ENCODE measurements at regions not wholly inside any gene's neighbourhood (a gene's known extent, or its start where the extent isn't known, plus 50 kb on each side); places are given as distances from the start of the nearest gene placed in this dataset.

GRCh38 chr9:4932681-4933080, 52.4 kb upstream of the JAK2 start:
- Histone ChIP-seq H3K4me1 (ENCODE audit: control insufficient read depth in 1 of 2, insufficient read depth in 2 of 2, low read length in 2 of 2) (no peaks in the 10 kb centered on the region), H3K27me3 (ENCODE audit: insufficient read depth, low read length) (no peaks in the 10 kb centered on the region), H3K79me2 (ENCODE audit: insufficient read depth, low read length) (no peaks in the 10 kb centered on the region), H2AFZ (ENCODE audit: low read depth, low read length, poor library complexity, severe bottlenecking) (no peak overlapping the region), H3K27ac (ENCODE audit: low read depth, low read length) (no peak overlapping the region), H3K9me2 (ENCODE audit: insufficient read depth) (no peaks in the 10 kb centered on the region), H3K9ac (ENCODE audit: low read length) (no peak overlapping the region), H4K20me1 (ENCODE audit: insufficient read depth) (no peaks in the 10 kb centered on the region), H3K9me3 (ENCODE audit: control insufficient read depth in 1 of 2, insufficient read depth in 1 of 2, low read depth in 1 of 2, low read length in 2 of 2) (no peaks in the 10 kb centered on the region), H3K36me3 (ENCODE audit: control insufficient read depth in 1 of 2, insufficient read depth in 2 of 2, low read length in 2 of 2) (no peaks in the 10 kb centered on the region), H3K4me3 (replicated peaks in 1 of 2; ENCODE audit: low read depth in 1 of 2, low read length in 2 of 2) (no peak overlapping the region), H3K4me2 (ENCODE audit: low read length) (no peak overlapping the region)
- ATAC-seq (no peak), DNase-seq (ENCODE audit: low read depth, low spot score) (no peak)
- no TSS peak for BruUV-seq (replicated peaks)
- CTCF ChIA-PET: no interaction called here
- TF ChIP-seq POLR2AphosphoS5 (IDR thresholded peaks at IDR 0.05; ENCODE audit: low read depth, low read length) (no peak), JUND (IDR thresholded peaks at IDR 0.05) (no peak), POLR2A (IDR thresholded peaks at IDR 0.05; ENCODE audit: borderline replicate concordance, extremely low read depth, insufficient read depth, insufficient read length) (no peak), CBX3 (IDR thresholded peaks at IDR 0.05; ENCODE audit: low read depth) (no peak), EZH2 (IDR thresholded peaks at IDR 0.05) (no peak), TCF7L2 (IDR thresholded peaks at IDR 0.05; ENCODE audit: borderline replicate concordance, extremely low read depth, insufficient read depth, insufficient read length) (no peak), SRF (IDR thresholded peaks at IDR 0.05; ENCODE audit: low read depth) (no peak), ATF3 (IDR thresholded peaks at IDR 0.05) (no peak), ELF1 (IDR thresholded peaks at IDR 0.05; ENCODE audit: borderline replicate concordance, low read depth) (no peak), ZFX (IDR thresholded peaks at IDR 0.05) (no peak)
- TF ChIP-seq, protein P1, sequence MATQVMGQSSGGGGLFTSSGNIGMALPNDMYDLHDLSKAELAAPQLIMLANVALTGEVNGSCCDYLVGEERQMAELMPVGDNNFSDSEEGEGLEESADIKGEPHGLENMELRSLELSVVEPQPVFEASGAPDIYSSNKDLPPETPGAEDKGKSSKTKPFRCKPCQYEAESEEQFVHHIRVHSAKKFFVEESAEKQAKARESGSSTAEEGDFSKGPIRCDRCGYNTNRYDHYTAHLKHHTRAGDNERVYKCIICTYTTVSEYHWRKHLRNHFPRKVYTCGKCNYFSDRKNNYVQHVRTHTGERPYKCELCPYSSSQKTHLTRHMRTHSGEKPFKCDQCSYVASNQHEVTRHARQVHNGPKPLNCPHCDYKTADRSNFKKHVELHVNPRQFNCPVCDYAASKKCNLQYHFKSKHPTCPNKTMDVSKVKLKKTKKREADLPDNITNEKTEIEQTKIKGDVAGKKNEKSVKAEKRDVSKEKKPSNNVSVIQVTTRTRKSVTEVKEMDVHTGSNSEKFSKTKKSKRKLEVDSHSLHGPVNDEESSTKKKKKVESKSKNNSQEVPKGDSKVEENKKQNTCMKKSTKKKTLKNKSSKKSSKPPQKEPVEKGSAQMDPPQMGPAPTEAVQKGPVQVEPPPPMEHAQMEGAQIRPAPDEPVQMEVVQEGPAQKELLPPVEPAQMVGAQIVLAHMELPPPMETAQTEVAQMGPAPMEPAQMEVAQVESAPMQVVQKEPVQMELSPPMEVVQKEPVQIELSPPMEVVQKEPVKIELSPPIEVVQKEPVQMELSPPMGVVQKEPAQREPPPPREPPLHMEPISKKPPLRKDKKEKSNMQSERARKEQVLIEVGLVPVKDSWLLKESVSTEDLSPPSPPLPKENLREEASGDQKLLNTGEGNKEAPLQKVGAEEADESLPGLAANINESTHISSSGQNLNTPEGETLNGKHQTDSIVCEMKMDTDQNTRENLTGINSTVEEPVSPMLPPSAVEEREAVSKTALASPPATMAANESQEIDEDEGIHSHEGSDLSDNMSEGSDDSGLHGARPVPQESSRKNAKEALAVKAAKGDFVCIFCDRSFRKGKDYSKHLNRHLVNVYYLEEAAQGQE (IDR thresholded peaks at IDR 0.05; ENCODE audit: low read depth): no peak
- TF ChIP-seq, protein P2, sequence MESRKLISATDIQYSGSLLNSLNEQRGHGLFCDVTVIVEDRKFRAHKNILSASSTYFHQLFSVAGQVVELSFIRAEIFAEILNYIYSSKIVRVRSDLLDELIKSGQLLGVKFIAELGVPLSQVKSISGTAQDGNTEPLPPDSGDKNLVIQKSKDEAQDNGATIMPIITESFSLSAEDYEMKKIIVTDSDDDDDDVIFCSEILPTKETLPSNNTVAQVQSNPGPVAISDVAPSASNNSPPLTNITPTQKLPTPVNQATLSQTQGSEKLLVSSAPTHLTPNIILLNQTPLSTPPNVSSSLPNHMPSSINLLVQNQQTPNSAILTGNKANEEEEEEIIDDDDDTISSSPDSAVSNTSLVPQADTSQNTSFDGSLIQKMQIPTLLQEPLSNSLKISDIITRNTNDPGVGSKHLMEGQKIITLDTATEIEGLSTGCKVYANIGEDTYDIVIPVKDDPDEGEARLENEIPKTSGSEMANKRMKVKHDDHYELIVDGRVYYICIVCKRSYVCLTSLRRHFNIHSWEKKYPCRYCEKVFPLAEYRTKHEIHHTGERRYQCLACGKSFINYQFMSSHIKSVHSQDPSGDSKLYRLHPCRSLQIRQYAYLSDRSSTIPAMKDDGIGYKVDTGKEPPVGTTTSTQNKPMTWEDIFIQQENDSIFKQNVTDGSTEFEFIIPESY (IDR thresholded peaks at IDR 0.05; ENCODE audit: extremely low read depth, insufficient replicate concordance, low read length): no peak
- POLR2A ChIA-PET: no interaction called here
- intact Hi-C loops (cut with micrococcal nuclease): no loop called here
- RAD21 ChIA-PET (ENCODE audit: low non-redundant PET in 1 of 2, low total read pairs in 2 of 2, uncharacterized antibody in 2 of 2, unreplicated experiment in 2 of 2): no interaction called here
